GM18505 (cell line): ENCODE measurements at regions not wholly inside any gene's neighbourhood (a gene's known extent, or its start where the extent isn't known, plus 50 kb on each side); places are given as distances from the start of the nearest gene placed in this dataset.

Source experiments
- ATAC-seq: cut with Tn5 transposase; IDR thresholded peaks from one replicate; pipeline ENCODE4 v1.9.1; 2021; ENCODE audit not compliant: unreplicated experiment
- POLR2A ChIP-seq: IDR thresholded peaks from 4 replicates; pipeline ENCODE4 v1.6.1; 2011; ENCODE audit warnings: borderline replicate concordance; ENCODE audit not compliant: insufficient read depth, insufficient read length; ENCODE audit errors: extremely low read depth

- TF ChIP-seq POLR2A: no peak
- no peak for ATAC-seq
Observed at GRCh38 chr10:117860135-117860534, 186.6 kb downstream of the RAB11FIP2 start.

- no peak for TF ChIP-seq POLR2A
- ATAC-seq: no peak
Observed at GRCh38 chr10:117860823-117861222, 185.9 kb downstream of the RAB11FIP2 start.

- ATAC-seq: no peak
- TF ChIP-seq POLR2A: no peak
Observed at GRCh38 chr10:117861329-117861728, 185.4 kb downstream of the RAB11FIP2 start.

- no peak for ATAC-seq
- no peak for TF ChIP-seq POLR2A
Observed at GRCh38 chr10:117863771-117864170, 183.0 kb downstream of the RAB11FIP2 start.

- no peak for TF ChIP-seq POLR2A
- ATAC-seq: no peak
Observed at GRCh38 chr10:117865945-117866344, 180.8 kb downstream of the RAB11FIP2 start.

- no peak for ATAC-seq
- TF ChIP-seq POLR2A: no peak
Observed at GRCh38 chr10:117868151-117868550, 178.6 kb downstream of the RAB11FIP2 start.

GRCh38 chr10:117875793-117876192 is 170.9 kb downstream of the RAB11FIP2 start:
- no peak for TF ChIP-seq POLR2A
- ATAC-seq: no peak

GRCh38 chr10:117876210-117876609 is 170.5 kb downstream of the RAB11FIP2 start:
- TF ChIP-seq POLR2A: no peak
- no peak for ATAC-seq

GRCh38 chr10:117878626-117879025 is 168.1 kb downstream of the RAB11FIP2 start:
- ATAC-seq: no peak
- no peak for TF ChIP-seq POLR2A

GRCh38 chr10:117884093-117884492 is 162.6 kb downstream of the RAB11FIP2 start:
- no peak for TF ChIP-seq POLR2A
- no peak for ATAC-seq

GRCh38 chr10:117884592-117884991 is 162.1 kb downstream of the RAB11FIP2 start:
- TF ChIP-seq POLR2A: no peak

GRCh38 chr10:117885206-117885829 is 161.4 kb downstream of the RAB11FIP2 start:
- no peak for ATAC-seq
- TF ChIP-seq POLR2A: no peak

More at GRCh38 chr10:117884592-117884991, 162.1 kb downstream of the RAB11FIP2 start:
- ATAC-seq: no peak

- TF ChIP-seq POLR2A: no peak
- no peak for ATAC-seq
Observed at GRCh38 chr10:117886766-117887165, 160.0 kb downstream of the RAB11FIP2 start.

- no peak for ATAC-seq
- no peak for TF ChIP-seq POLR2A
Observed at GRCh38 chr10:117889664-117890063, 157.1 kb downstream of the RAB11FIP2 start.

- no peak for TF ChIP-seq POLR2A
Observed at GRCh38 chr10:117892681-117893220, 154.0 kb downstream of the RAB11FIP2 start.

GRCh38 chr10:117894339-117894738 is 152.4 kb downstream of the RAB11FIP2 start:
- ATAC-seq: no peak
- TF ChIP-seq POLR2A: no peak

More at GRCh38 chr10:117892681-117893220, 154.0 kb downstream of the RAB11FIP2 start:
- ATAC-seq: no peak

GRCh38 chr10:117896517-117896916 is 150.2 kb downstream of the RAB11FIP2 start:
- TF ChIP-seq POLR2A: no peak
- no peak for ATAC-seq
